BE2C (cell line): ENCODE measurements at regions not wholly inside any gene's neighbourhood (a gene's known extent, or its start where the extent isn't known, plus 50 kb on each side); places are given as distances from the start of the nearest gene placed in this dataset.

Experiments used
- DNase-seq: peaks from one replicate; pipeline ENCODE4 v3.0.0-alpha.2; 2020
- H3K27me3 ChIP-seq: fragments of 250-450 bp; sonication (Bioruptor Pico); 2 replicates; pipeline ENCODE4 v1.5.1; 2020; ENCODE audit warnings: mild to moderate bottlenecking
- H3K36me3 ChIP-seq: fragments of 250-450 bp; sonication (Bioruptor Pico); 2 replicates; pipeline ENCODE4 v1.5.1; 2020; ENCODE audit warnings: mild to moderate bottlenecking
- H3K4me1 ChIP-seq: fragments of 250-450 bp; sonication (Bioruptor Pico); 2 replicates; pipeline ENCODE4 v1.5.1; 2020
- H3K4me3 ChIP-seq: 2 replicates; pipeline ENCODE4 v1.5.1; 2011; ENCODE audit warnings: low read depth, low read length
- H3K9me3 ChIP-seq: fragments of 250-450 bp; sonication (Bioruptor Pico); 2 replicates; pipeline ENCODE4 v1.5.1; 2020
- CTCF ChIP-seq: IDR thresholded peaks from 2 replicates; pipeline ENCODE4 v1.5.1; 2012; ENCODE audit warnings: mild to moderate bottlenecking, low read depth, low read length

GRCh38 chr6:134596191-134596590 is 278.3 kb upstream of the SGK1 start:
- H3K27me3 ChIP-seq: no peaks in the 10 kb centered on the region
- H3K36me3 ChIP-seq: no peaks in the 10 kb centered on the region
- no peak overlapping the region for H3K4me3 ChIP-seq
- no peaks in the 10 kb centered on the region for H3K4me1 ChIP-seq
- no peak for DNase-seq
- TF ChIP-seq CTCF: no peak
- peaks cover 4% of the 10 kb centered on the region for H3K9me3 ChIP-seq

DNA sequence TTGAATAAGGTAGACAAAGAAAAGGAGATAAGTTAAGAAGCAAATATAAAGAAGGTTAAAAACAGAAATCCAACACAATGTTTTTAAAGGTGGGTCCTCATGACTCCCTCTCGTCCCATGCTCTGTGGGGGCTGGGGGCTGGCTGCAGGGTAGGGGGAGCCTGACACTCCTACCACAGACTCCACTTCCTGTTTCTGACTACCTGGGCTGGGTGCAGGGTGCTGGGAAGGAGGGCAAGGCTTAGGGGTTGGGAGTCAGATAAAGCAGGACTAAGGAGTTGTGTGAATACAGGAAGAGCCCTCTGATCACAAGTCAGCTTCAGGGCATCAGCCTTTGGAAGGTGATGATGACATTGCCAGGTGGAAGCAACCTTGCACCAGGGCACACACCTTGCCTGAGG is 277.0 kb upstream of the SGK1 start:
- H3K4me3 ChIP-seq: no peak overlapping the region
- no peak for DNase-seq
- H3K36me3 ChIP-seq: no peaks in the 10 kb centered on the region
- H3K27me3 ChIP-seq: no peaks in the 10 kb centered on the region
- H3K4me1 ChIP-seq: no peaks in the 10 kb centered on the region
- TF ChIP-seq CTCF: no peak
- no peaks in the 10 kb centered on the region for H3K9me3 ChIP-seq

- Histone ChIP-seq H3K9me3 (no peaks in the 10 kb centered on the region), H3K27me3 (no peaks in the 10 kb centered on the region), H3K36me3 (no peaks in the 10 kb centered on the region), H3K4me3 (no peak overlapping the region), H3K4me1 (no peaks in the 10 kb centered on the region)
- TF ChIP-seq CTCF: no peak
- no peak for DNase-seq
Observed at GRCh38 chr6:134593887-134594286, 276.0 kb upstream of the SGK1 start.

DNA sequence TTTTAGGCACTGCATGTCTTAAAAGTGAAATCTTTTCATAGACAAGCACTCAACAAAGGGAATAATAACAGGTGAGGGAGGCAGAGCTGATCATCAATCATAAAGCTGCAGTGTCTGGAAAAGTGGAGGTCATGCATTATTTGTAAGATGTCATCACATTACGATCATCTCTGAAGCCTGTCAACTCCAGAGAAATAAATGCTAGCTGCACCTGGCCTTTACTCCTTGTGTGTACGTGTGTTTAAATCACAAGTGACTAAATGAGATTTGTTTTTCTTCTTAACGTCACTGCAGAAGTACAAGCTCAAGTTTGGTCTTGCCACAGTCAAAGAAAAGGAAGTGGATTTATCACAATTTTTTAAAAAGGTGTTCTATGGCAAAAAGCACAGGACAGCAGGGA is 275.5 kb upstream of the SGK1 start:
- Histone ChIP-seq H3K4me3 (no peak overlapping the region), H3K9me3 (no peaks in the 10 kb centered on the region; the same call in 1 of the 2 replicates), H3K27me3 (no peaks in the 10 kb centered on the region), H3K4me1 (no peaks in the 10 kb centered on the region), H3K36me3 (no peaks in the 10 kb centered on the region)
- no peak for DNase-seq
- no peak for TF ChIP-seq CTCF

GRCh38 chr6:134593024-134593423 is 275.1 kb upstream of the SGK1 start:
- no peaks in the 10 kb centered on the region for H3K4me1 ChIP-seq
- no peaks in the 10 kb centered on the region for H3K36me3 ChIP-seq
- no peak for DNase-seq
- no peak for TF ChIP-seq CTCF
- no peaks in the 10 kb centered on the region; the same call in 1 of the 2 replicates for H3K9me3 ChIP-seq
- no peak overlapping the region for H3K4me3 ChIP-seq
- H3K27me3 ChIP-seq: no peaks in the 10 kb centered on the region

- H3K9me3 ChIP-seq: no peaks in the 10 kb centered on the region; the same call in 1 of the 2 replicates
- H3K27me3 ChIP-seq: no peaks in the 10 kb centered on the region
- no peak overlapping the region for H3K4me3 ChIP-seq
- no peaks in the 10 kb centered on the region for H3K36me3 ChIP-seq
- TF ChIP-seq CTCF: no peak
- peaks cover 3% of the 10 kb centered on the region; the same call in 1 of the 2 replicates for H3K4me1 ChIP-seq
- no peak for DNase-seq
Observed at GRCh38 chr6:134590449-134590848, 272.5 kb upstream of the SGK1 start.
